ENCODE measurements at regions not wholly inside any gene's neighbourhood (a gene's known extent, or its start where the extent isn't known, plus 50 kb on each side); places are given as distances from the start of the nearest gene placed in this dataset.

DNA sequence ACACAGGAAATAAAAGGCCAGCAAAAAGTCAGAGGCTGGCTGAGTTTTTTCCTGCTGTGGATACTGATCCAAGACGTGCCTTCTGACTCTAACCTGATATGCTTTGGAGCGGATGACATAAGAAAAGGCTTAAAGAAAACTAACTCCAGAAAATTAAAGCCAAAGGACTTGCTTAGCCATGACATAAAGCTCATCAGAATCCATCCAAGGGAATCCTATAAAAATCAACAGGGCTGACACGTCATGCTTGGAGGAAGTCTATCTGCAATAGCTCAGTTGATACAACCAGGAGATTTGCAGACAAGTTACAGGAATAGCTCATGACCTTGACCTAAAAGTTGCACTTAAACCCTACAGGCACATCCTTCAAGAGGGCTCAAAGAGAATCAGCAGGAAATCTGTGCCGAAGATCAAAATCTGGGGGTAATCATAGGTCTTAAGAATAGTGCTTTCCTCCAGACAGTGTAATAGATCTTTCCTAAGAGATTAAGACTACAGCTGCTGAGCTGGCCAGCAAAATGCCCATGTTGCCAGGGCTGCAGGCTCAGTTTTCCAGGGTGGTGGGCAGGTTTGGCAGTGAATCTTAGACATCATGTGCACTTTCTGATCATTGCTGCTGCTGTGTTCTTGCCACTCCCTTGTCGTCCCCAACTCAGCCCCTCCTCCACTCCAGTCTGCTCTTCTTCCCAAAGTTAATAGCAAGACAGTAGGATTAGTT lies 111.5 kb upstream of the SVIL start:
- H3K4me1 ChIP-seq (ENCODE audit: insufficient read depth, low read length, poor library complexity, severe bottlenecking): no peaks in the 10 kb centered on the region

DNA sequence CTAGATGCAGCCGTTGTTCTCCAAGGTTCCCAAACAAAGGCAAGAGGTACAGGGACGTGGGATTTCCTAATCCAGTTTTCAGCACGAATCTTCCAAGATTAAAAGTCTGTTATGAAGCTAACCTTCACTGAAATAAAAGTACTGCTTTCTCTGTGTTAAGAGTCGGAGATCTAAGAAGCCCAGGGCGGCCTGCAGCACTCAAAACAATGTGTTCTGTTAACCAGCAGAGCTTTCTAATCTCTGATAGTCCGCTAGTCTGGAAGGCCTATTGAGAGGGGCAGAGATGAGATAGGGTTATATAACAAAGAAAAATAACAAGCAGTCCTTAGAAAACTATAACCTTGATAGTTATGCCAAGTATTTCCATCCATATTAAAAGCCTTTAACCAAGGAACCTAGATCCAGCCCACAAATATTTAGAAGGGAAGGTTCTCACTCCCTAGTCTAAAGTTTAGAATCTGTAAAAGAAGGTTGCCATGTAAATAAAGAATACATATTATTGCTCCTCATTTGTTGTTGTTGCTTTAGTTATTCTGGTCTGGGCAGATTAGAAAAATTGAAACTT lies 106.3 kb upstream of the SVIL start:
- Histone ChIP-seq H3K9me2 (replicated peaks; ENCODE audit: low read depth, low read length) (no peaks in the 10 kb centered on the region), H3K27me3 (ENCODE audit: insufficient read depth, low read length, poor library complexity, severe bottlenecking) (no peaks in the 10 kb centered on the region), H3K9ac (ENCODE audit: low read depth, low read length, poor library complexity, severe bottlenecking) (no peak overlapping the region), H2AFZ (ENCODE audit: low read length) (no peak overlapping the region), H3K4me1 (ENCODE audit: insufficient read depth, low read length, poor library complexity, severe bottlenecking) (peaks cover 2% of the 10 kb centered on the region), H3K36me3 (ENCODE audit: insufficient read depth, low read length) (no peaks in the 10 kb centered on the region), H4K20me1 (ENCODE audit: insufficient read depth, low read length, poor library complexity, severe bottlenecking) (no peaks in the 10 kb centered on the region), H3K4me2 (ENCODE audit: low read depth, low read length, poor library complexity, severe bottlenecking) (no peak overlapping the region), H3K79me2 (ENCODE audit: insufficient read depth, low read length) (no peaks in the 10 kb centered on the region), H3K4me3 (ENCODE audit: low read length, poor library complexity, severe bottlenecking) (no peak overlapping the region), H3F3A (ENCODE audit: low read depth) (no peaks in the 10 kb centered on the region; the same call in 1 of the 2 replicates), H3K9me3 (ENCODE audit: insufficient read depth, low read depth, low read length) (no peaks in the 10 kb centered on the region)
- TF ChIP-seq, protein P1, sequence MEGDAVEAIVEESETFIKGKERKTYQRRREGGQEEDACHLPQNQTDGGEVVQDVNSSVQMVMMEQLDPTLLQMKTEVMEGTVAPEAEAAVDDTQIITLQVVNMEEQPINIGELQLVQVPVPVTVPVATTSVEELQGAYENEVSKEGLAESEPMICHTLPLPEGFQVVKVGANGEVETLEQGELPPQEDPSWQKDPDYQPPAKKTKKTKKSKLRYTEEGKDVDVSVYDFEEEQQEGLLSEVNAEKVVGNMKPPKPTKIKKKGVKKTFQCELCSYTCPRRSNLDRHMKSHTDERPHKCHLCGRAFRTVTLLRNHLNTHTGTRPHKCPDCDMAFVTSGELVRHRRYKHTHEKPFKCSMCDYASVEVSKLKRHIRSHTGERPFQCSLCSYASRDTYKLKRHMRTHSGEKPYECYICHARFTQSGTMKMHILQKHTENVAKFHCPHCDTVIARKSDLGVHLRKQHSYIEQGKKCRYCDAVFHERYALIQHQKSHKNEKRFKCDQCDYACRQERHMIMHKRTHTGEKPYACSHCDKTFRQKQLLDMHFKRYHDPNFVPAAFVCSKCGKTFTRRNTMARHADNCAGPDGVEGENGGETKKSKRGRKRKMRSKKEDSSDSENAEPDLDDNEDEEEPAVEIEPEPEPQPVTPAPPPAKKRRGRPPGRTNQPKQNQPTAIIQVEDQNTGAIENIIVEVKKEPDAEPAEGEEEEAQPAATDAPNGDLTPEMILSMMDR (conservative IDR thresholded peaks at IDR 0.05; ENCODE audit: low read length): no peak
- no peak for TF ChIP-seq EZH2phosphoT487 (IDR thresholded peaks at IDR 0.05; ENCODE audit: borderline replicate concordance)

More for the DNA sequence above, 111.5 kb upstream of the SVIL start:
- no peaks in the 10 kb centered on the region for H3F3A ChIP-seq (ENCODE audit: low read depth)
- H2AFZ ChIP-seq (ENCODE audit: low read length): no peak overlapping the region
- no peak overlapping the region for H3K4me3 ChIP-seq (ENCODE audit: low read length, poor library complexity, severe bottlenecking)
- H3K9ac ChIP-seq (ENCODE audit: low read depth, low read length, poor library complexity, severe bottlenecking): no peak overlapping the region
- H4K20me1 ChIP-seq (ENCODE audit: insufficient read depth, low read length, poor library complexity, severe bottlenecking): no peaks in the 10 kb centered on the region
- no peaks in the 10 kb centered on the region for H3K9me2 ChIP-seq (replicated peaks; ENCODE audit: low read depth, low read length)
- H3K36me3 ChIP-seq (ENCODE audit: insufficient read depth, low read length): no peaks in the 10 kb centered on the region
- no peaks in the 10 kb centered on the region for H3K27me3 ChIP-seq (ENCODE audit: insufficient read depth, low read length, poor library complexity, severe bottlenecking)
- no peak overlapping the region for H3K4me2 ChIP-seq (ENCODE audit: low read depth, low read length, poor library complexity, severe bottlenecking)
- H3K9me3 ChIP-seq (ENCODE audit: insufficient read depth, low read depth, low read length): no peaks in the 10 kb centered on the region
- no peaks in the 10 kb centered on the region for H3K79me2 ChIP-seq (ENCODE audit: insufficient read depth, low read length)
- TF ChIP-seq, protein P1 (conservative IDR thresholded peaks at IDR 0.05; ENCODE audit: low read length): no peak
- no peak for TF ChIP-seq EZH2phosphoT487 (IDR thresholded peaks at IDR 0.05; ENCODE audit: borderline replicate concordance)

DNA sequence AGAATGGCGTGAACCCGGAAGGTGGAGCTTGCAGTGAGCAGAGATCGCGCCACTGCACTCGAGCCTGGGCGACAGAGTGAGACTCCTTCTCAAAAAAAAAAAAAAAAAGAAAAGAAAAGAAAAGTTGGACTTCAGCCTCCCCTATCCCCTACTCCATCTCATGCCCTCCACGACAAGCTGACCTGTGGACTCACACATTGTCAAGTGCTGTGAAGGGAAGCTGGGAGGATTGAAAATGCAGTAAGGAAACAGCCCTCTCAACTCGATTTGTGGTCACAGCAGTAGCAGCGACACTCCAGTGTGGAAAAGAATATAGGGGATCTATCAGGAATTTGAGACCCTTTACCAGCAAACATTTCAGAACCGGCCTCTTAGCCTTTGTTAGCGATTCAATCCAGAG lies 103.6 kb upstream of the SVIL start:
- Histone ChIP-seq H3K9me2 (replicated peaks; ENCODE audit: low read depth, low read length) (no peaks in the 10 kb centered on the region), H3K79me2 (ENCODE audit: insufficient read depth, low read length) (peaks cover 17% of the 10 kb centered on the region), H3K27me3 (ENCODE audit: insufficient read depth, low read length, poor library complexity, severe bottlenecking) (no peaks in the 10 kb centered on the region), H3K4me1 (ENCODE audit: insufficient read depth, low read length, poor library complexity, severe bottlenecking) (peaks cover 16% of the 10 kb centered on the region), H3K4me3 (ENCODE audit: low read length, poor library complexity, severe bottlenecking) (no peak overlapping the region), H4K20me1 (ENCODE audit: insufficient read depth, low read length, poor library complexity, severe bottlenecking) (no peaks in the 10 kb centered on the region), H3K9ac (ENCODE audit: low read depth, low read length, poor library complexity, severe bottlenecking) (no peak overlapping the region), H3K36me3 (ENCODE audit: insufficient read depth, low read length) (no peaks in the 10 kb centered on the region), H2AFZ (ENCODE audit: low read length) (no peak overlapping the region), H3K9me3 (ENCODE audit: insufficient read depth, low read depth, low read length) (no peaks in the 10 kb centered on the region), H3F3A (ENCODE audit: low read depth) (no peaks in the 10 kb centered on the region; the same call in 1 of the 2 replicates), H3K4me2 (ENCODE audit: low read depth, low read length, poor library complexity, severe bottlenecking) (no peak overlapping the region)
- TF ChIP-seq EZH2phosphoT487 (IDR thresholded peaks at IDR 0.05; ENCODE audit: borderline replicate concordance): no peak
- TF ChIP-seq, protein P1 (conservative IDR thresholded peaks at IDR 0.05; ENCODE audit: low read length): no peak

Measured in Loucy (cell line).